GM06990 (cell line): ENCODE measurements at regions not wholly inside any gene's neighbourhood (a gene's known extent, or its start where the extent isn't known, plus 50 kb on each side); places are given as distances from the start of the nearest gene placed in this dataset.

Experiments
- DNase-seq: peaks from one replicate; pipeline ENCODE4 v3.0.0-alpha.2; 2011; ENCODE audit not compliant: insufficient read length; ENCODE audit errors: extremely low read depth
- H3K27me3 ChIP-seq: replicated peaks from 2 replicates; pipeline ENCODE4 v1.6.0; 2011; ENCODE audit warnings: low read length; ENCODE audit not compliant: control insufficient read depth, insufficient read depth
- H3K36me3 ChIP-seq: 2 replicates; pipeline ENCODE4 v1.5.1; 2011; ENCODE audit warnings: low read length; ENCODE audit not compliant: control insufficient read depth, insufficient read depth
- H3K4me3 ChIP-seq: replicated peaks from 2 replicates; pipeline ENCODE4 v1.5.1; 2011; ENCODE audit warnings: low read depth, mild to moderate bottlenecking, control low read depth, low read length
- CTCF ChIP-seq: IDR thresholded peaks from 2 replicates; pipeline ENCODE4 v1.5.1; 2011; ENCODE audit warnings: low read length, control low read depth, mild to moderate bottlenecking, inconsistent platforms; ENCODE audit not compliant: insufficient read depth, poor library complexity, severe bottlenecking

GRCh38 chr15:88394553-88395145, 72.5 kb downstream of the MRPL46 start:
- H3K27me3 ChIP-seq = peaks cover 1% of the 10 kb centered on the region
- H3K36me3 ChIP-seq = no peaks in the 10 kb centered on the region
- TF ChIP-seq CTCF = no peak
- DNase-seq = no peak
- H3K4me3 ChIP-seq = no peak overlapping the region

GRCh38 chr15:88393719-88394519, 73.3 kb downstream of the MRPL46 start:
- H3K36me3 ChIP-seq = no peaks in the 10 kb centered on the region
- peaks cover 1% of the 10 kb centered on the region for H3K27me3 ChIP-seq
- no peak for DNase-seq
- no peak for TF ChIP-seq CTCF
- no peak overlapping the region for H3K4me3 ChIP-seq

GRCh38 chr15:88391700-88392099, 75.5 kb downstream of the MRPL46 start:
- TF ChIP-seq CTCF = no peak
- DNase-seq = no peak
- H3K27me3 ChIP-seq = no peaks in the 10 kb centered on the region; the same call in none of the 2 replicates
- no peaks in the 10 kb centered on the region for H3K36me3 ChIP-seq
- H3K4me3 ChIP-seq = no peak overlapping the region

- Histone ChIP-seq H3K36me3 (no peaks in the 10 kb centered on the region), H3K27me3 (no peaks in the 10 kb centered on the region; the same call in 1 of the 2 replicates)
- no peak for TF ChIP-seq CTCF
These were observed 76.2 kb downstream of the MRPL46 start for GRCh38 chr15:88391006-88391405.

GRCh38 chr15:88390164-88390901, 76.9 kb downstream of the MRPL46 start:
- no peak for DNase-seq
- Histone ChIP-seq H3K36me3 (no peaks in the 10 kb centered on the region), H3K4me3 (no peak overlapping the region), H3K27me3 (no peaks in the 10 kb centered on the region; the same call in 1 of the 2 replicates)
- TF ChIP-seq CTCF = no peak

More at GRCh38 chr15:88391006-88391405, 76.2 kb downstream of the MRPL46 start:
- no peak for DNase-seq
- H3K4me3 ChIP-seq = no peak overlapping the region
